RWPE1 (cell line): ENCODE measurements at regions not wholly inside any gene's neighbourhood (a gene's known extent, or its start where the extent isn't known, plus 50 kb on each side); places are given as distances from the start of the nearest gene placed in this dataset.

Experiments used
- CTCF ChIA-PET: fragments of 350-600 bp; sonication (Branson Sonifier 250); formaldehyde crosslinking; extraction: SDS; loops from one replicate; lab custom pipeline; 2021; lab: Yijun Ruan, JAX
- POLR2A ChIA-PET: fragments of 400-600 bp; formaldehyde crosslinking; extraction: SDS; loops from one replicate; lab custom pipeline; 2020; ENCODE audit warnings: antibody characterized with exemption; ENCODE audit not compliant: low non-redundant PET; lab: Yijun Ruan, JAX
- DNase-seq: peaks from one replicate; pipeline ENCODE4 v3.0.0; 2012; ENCODE audit warnings: low spot score
- H3K27ac ChIP-seq: fragments of 450-650 bp; 2 replicates; pipeline ENCODE4 v1.5.1; 2017
- CTCF ChIP-seq: fragments of 450-650 bp; conservative IDR thresholded peaks from 2 replicates; pipeline ENCODE4 v1.5.1; 2017; ENCODE audit warnings: low read depth, mild to moderate bottlenecking

GRCh38 chr18:52275817-52276216, 64.2 kb upstream of the DCC start:
- ChIA-PET CTCF (no interaction called here), POLR2A (no interaction called here)
- H3K27ac ChIP-seq: no peak overlapping the region
- no peak for TF ChIP-seq CTCF
- DNase-seq: no peak

- no peak for DNase-seq
- TF ChIP-seq CTCF: no peak
- CTCF ChIA-PET: no interaction called here
- no peak overlapping the region for H3K27ac ChIP-seq
- POLR2A ChIA-PET: no interaction called here
Observed at GRCh38 chr18:52277785-52278184, 62.2 kb upstream of the DCC start.

GRCh38 chr18:52278191-52278590, 61.8 kb upstream of the DCC start:
- no peak for TF ChIP-seq CTCF
- ChIA-PET CTCF (no interaction called here), POLR2A (no interaction called here)
- DNase-seq: no peak
- H3K27ac ChIP-seq: no peak overlapping the region

- DNase-seq: no peak
- no peak overlapping the region for H3K27ac ChIP-seq
- ChIA-PET CTCF (interaction anchor here (0.6 kb wide), 1 partner anchor 184 kb away, joined by 3 read pairs; no protein-coding TSS in a partner anchor), POLR2A (no interaction called here)
- no peak for TF ChIP-seq CTCF
Observed at GRCh38 chr18:52280702-52281101, 59.3 kb upstream of the DCC start.

- no peak for TF ChIP-seq CTCF
- no peak overlapping the region for H3K27ac ChIP-seq
- no peak for DNase-seq
- POLR2A ChIA-PET: no interaction called here
- CTCF ChIA-PET: no interaction called here
Observed at GRCh38 chr18:52283927-52284326, 56.1 kb upstream of the DCC start.

- ChIA-PET CTCF (interaction anchor here (0.6 to 0.7 kb wide), 2 partner anchors 314 to 663 kb away, joined by 4 read pairs; no protein-coding TSS in a partner anchor), POLR2A (no interaction called here)
- H3K27ac ChIP-seq: no peak overlapping the region
- no peak for DNase-seq
- no peak for TF ChIP-seq CTCF
Observed at GRCh38 chr18:52286675-52287074, 53.3 kb upstream of the DCC start.

GRCh38 chr18:52287151-52287550, 52.8 kb upstream of the DCC start:
- no peak overlapping the region for H3K27ac ChIP-seq
- DNase-seq: no peak
- CTCF ChIA-PET: interaction anchor here (0.6 to 0.7 kb wide), 2 partner anchors 313 to 663 kb away, joined by 4 read pairs; no protein-coding TSS in a partner anchor
- TF ChIP-seq CTCF: no peak
- POLR2A ChIA-PET: no interaction called here
